ENCODE measurements at regions not wholly inside any gene's neighbourhood (a gene's known extent, or its start where the extent isn't known, plus 50 kb on each side); places are given as distances from the start of the nearest gene placed in this dataset.

DNA sequence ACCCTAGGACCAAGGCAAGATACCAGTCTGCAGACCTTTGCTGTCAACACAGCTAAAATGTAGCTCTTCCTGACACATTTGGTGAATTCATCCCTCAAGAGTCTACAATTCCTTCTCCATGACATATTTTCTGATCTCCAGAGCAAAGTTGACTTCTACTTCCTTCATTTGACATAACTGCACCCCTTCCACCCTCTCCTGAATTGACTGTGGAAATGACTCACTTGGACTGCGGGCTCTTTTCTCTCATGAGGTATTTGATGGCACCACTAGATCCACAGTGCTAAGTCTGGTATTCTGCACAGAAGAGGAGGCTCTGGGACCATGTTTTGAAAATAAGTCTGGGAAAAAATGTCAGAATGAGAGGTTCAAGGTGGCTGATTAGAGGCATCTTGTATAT lies 338.4 kb upstream of the TRPC7 start:
- intact Hi-C loops (cut with micrococcal nuclease): no loop called here
- DNase-seq: no peak
- no peaks in the 10 kb centered on the region for H3K4me1 Mint-ChIP-seq (ENCODE audit: low read depth)
- no peak overlapping the region for H3K27ac Mint-ChIP-seq
- no peaks in the 10 kb centered on the region for H3K36me3 Mint-ChIP-seq (ENCODE audit: low read depth)
- no peaks in the 10 kb centered on the region for H3K9me3 Mint-ChIP-seq
- H3K27me3 Mint-ChIP-seq (ENCODE audit: low read depth): peaks cover 4% of the 10 kb centered on the region
- CTCF ChIA-PET: no interaction called here
- H3K4me3 Mint-ChIP-seq: no peak overlapping the region

DNA sequence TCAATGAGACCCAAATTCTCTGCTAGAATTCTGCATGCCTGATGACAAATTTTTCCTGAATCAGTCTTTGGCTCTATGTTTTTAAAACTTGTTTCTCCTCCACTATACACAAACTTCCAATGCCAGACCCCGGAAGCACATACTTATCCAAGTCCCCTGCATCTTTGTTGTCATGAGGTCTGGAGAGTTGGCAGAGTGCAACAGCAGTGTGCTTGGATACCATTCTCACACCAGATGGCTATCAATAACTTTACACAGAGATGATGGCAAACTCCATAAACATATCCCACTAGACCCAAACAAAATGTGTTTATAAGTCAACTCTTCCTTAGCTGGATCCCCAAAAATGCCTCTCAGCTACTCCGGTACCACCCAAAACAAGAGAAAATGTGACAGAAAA lies 337.7 kb upstream of the TRPC7 start:
- Mint-ChIP-seq H3K27me3 (ENCODE audit: low read depth) (peaks cover 4% of the 10 kb centered on the region), H3K27ac (no peak overlapping the region), H3K9me3 (no peaks in the 10 kb centered on the region), H3K36me3 (ENCODE audit: low read depth) (no peaks in the 10 kb centered on the region), H3K4me1 (ENCODE audit: low read depth) (no peaks in the 10 kb centered on the region), H3K4me3 (no peak overlapping the region)
- intact Hi-C loops (cut with micrococcal nuclease): no loop called here
- DNase-seq: no peak
- CTCF ChIA-PET: no interaction called here

DNA sequence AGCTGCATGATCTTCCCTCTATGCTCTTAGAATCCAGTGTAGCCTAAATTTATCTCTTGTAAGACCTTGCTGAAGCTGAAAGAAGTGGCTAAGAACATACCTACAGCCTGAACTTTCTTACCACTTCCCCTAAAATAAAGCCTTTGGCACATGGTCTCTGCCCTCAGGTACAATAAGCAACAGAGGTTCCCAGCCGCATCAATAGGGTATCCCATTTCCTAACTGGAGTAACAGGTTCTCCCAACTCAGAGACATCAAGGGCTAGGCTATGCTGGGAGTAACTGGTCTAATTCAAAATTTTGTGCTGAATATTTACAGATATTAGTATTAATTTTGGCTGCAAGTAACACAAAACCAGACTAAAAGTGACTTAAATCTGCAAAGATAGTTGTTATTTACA lies 335.8 kb upstream of the TRPC7 start:
- Mint-ChIP-seq H3K9me3 (no peaks in the 10 kb centered on the region), H3K27ac (no peak overlapping the region), H3K4me3 (no peak overlapping the region), H3K27me3 (ENCODE audit: low read depth) (peaks cover 4% of the 10 kb centered on the region), H3K4me1 (ENCODE audit: low read depth) (no peaks in the 10 kb centered on the region), H3K36me3 (ENCODE audit: low read depth) (no peaks in the 10 kb centered on the region)
- CTCF ChIA-PET: no interaction called here
- no peak for DNase-seq
- intact Hi-C loops (cut with micrococcal nuclease): no loop called here

DNA sequence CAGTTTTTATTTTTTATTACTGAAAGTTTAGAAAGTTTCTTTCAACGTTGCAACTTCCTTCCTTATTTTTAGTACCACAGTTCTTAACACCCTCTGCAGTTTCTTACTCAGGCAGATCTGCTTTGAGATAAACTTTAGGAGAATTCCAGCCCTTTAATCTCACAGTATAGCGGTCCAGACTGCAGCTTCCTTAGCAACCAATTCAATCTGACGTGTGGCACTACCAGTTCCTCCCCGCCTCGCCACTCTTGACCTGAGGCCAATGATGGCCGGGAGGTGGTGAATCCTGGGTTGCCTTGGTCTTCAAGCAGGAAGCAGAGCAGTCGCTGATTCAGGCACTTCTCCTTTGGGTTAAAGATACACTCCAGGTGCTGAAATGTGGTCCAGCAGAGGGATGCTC lies 334.3 kb upstream of the TRPC7 start:
- Mint-ChIP-seq H3K4me3 (no peak overlapping the region), H3K27me3 (ENCODE audit: low read depth) (peaks cover 4% of the 10 kb centered on the region), H3K9me3 (no peaks in the 10 kb centered on the region), H3K36me3 (ENCODE audit: low read depth) (no peaks in the 10 kb centered on the region), H3K27ac (no peak overlapping the region), H3K4me1 (ENCODE audit: low read depth) (no peaks in the 10 kb centered on the region)
- DNase-seq: no peak
- intact Hi-C loops (cut with micrococcal nuclease): no loop called here
- CTCF ChIA-PET: no interaction called here

DNA sequence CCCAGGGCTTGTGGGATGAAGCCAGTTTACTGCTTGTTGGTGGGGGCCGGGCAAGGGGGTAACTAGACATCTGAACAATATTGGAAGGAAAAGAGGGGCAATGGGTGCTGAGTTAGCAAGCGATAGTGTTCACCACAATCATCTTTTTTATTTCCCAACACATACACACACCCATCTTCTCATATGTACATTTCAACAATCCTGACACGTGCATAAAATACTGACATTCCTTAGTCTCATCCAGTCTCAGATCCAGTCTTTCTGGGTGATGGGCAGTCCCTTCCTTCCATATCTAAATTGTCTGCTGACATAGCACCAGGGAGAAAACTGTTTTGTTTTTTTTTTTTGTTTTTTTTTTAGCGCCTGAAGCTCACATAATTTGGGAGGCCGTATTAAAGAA lies 333.6 kb upstream of the TRPC7 start:
- no peaks in the 10 kb centered on the region for H3K36me3 Mint-ChIP-seq (ENCODE audit: low read depth)
- no peaks in the 10 kb centered on the region for H3K4me1 Mint-ChIP-seq (ENCODE audit: low read depth)
- peaks cover 4% of the 10 kb centered on the region for H3K27me3 Mint-ChIP-seq (ENCODE audit: low read depth)
- DNase-seq: no peak
- no peaks in the 10 kb centered on the region for H3K9me3 Mint-ChIP-seq
- H3K4me3 Mint-ChIP-seq: no peak overlapping the region
- H3K27ac Mint-ChIP-seq: no peak overlapping the region
- intact Hi-C loops (cut with micrococcal nuclease): no loop called here
- CTCF ChIA-PET: no interaction called here

DNA sequence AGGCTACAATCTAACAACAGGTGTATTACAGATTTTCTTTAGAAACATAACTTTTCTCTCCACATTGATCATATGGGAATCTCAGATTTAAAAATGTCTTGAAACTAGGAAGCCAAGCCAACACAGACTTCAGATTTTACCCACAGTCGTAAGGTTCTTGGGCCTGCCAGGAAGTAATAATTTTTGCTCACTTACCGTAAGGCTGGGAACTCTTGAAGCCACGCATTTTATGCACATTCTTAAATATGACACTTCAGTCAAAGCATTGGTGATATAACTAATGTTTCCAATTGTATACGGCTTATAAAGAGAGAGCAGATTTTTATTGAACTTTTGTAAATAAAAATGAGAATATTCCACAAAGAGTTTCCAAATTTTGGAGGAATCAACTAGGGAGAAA lies 328.9 kb upstream of the TRPC7 start:
- Mint-ChIP-seq H3K9me3 (peaks cover 9% of the 10 kb centered on the region), H3K4me1 (ENCODE audit: low read depth) (no peaks in the 10 kb centered on the region), H3K36me3 (ENCODE audit: low read depth) (no peaks in the 10 kb centered on the region), H3K27me3 (ENCODE audit: low read depth) (peaks cover 4% of the 10 kb centered on the region), H3K27ac (no peak overlapping the region), H3K4me3 (no peak overlapping the region)
- intact Hi-C loops (cut with micrococcal nuclease): no loop called here
- CTCF ChIA-PET: no interaction called here
- DNase-seq: no peak

DNA sequence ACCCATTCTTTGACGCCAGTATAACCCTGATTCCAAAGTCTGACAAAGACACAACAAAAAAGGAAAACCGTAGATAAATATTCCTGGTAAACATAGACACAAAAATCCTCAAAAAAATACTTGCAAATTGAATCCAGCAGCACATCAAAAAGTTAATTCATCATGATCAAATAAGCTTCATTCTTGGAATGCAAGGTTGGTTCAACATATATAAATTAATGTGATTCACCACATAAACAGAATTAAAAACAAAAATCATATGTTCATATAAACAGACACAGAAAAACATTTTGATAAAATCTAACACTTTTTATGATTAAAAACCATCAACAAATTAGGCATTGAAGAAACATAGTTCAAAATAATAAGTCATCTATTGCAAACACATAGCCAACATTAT lies 324.2 kb upstream of the TRPC7 start:
- peaks cover 31% of the 10 kb centered on the region for H3K9me3 Mint-ChIP-seq
- DNase-seq: no peak
- H3K4me1 Mint-ChIP-seq (ENCODE audit: low read depth): no peaks in the 10 kb centered on the region
- no peaks in the 10 kb centered on the region for H3K27me3 Mint-ChIP-seq (ENCODE audit: low read depth)
- H3K27ac Mint-ChIP-seq: no peak overlapping the region
- CTCF ChIA-PET: no interaction called here
- peaks cover 3% of the 10 kb centered on the region for H3K36me3 Mint-ChIP-seq (ENCODE audit: low read depth)
- H3K4me3 Mint-ChIP-seq: no peak overlapping the region
- intact Hi-C loops (cut with micrococcal nuclease): no loop called here

DNA sequence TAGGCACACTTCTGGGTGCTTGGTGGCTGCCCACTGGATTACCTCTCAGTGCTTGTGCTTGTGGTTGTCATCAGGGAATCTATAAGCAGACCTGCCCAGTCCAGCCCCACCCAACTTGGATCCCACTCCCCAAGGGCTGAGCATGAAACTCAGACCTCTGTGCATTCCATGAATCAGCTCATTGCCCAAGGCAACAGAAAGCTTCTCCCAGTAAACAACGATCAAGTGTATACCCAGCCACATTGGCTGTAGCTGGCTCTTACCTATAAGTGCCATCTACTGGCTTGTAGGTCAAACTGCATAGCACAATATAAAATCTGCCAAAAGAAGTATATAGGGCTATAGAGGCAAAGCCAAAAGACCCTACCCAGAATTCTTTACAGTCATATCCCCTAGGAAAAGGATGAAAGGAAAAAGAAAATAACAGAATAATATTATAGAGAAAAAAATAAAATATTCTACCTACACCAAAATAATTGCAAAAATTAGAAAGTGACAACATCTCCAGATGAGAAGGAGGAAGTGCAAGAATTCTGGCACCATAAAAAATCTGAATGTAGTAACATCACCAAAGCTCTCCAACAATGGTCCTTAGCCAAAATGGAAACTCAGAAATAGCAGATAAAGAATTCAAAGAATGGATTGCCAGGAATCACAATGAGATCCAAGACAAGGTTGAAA lies 321.0 kb upstream of the TRPC7 start:
- H3K9me3 Mint-ChIP-seq: peaks cover 36% of the 10 kb centered on the region
- CTCF ChIA-PET: no interaction called here

DNA sequence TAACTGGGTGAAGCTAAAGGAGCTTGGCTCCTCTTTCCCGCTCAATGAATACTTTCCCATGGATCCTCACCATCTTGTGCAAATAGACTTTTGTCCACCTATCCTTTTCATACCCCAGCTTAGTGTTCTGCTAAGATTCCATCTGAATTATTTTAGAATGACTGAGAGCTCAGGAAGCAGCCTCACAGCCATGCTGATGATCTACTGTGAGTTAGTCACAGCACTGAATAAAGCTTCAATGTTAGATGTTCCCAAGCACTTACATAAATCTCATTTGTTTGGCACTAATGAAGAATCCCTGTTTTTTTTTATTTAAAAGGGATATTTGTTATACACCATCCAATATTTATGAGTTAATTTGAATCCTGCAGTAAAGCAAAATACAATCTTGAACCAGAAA lies 317.6 kb upstream of the TRPC7 start:
- no peaks in the 10 kb centered on the region for H3K4me1 Mint-ChIP-seq (ENCODE audit: low read depth)
- CTCF ChIA-PET: no interaction called here
- DNase-seq: no peak
- H3K36me3 Mint-ChIP-seq (ENCODE audit: low read depth): peaks cover 2% of the 10 kb centered on the region
- no peak overlapping the region for H3K27ac Mint-ChIP-seq
- peaks cover 24% of the 10 kb centered on the region for H3K9me3 Mint-ChIP-seq
- H3K27me3 Mint-ChIP-seq (ENCODE audit: low read depth): no peaks in the 10 kb centered on the region
- no peak overlapping the region for H3K4me3 Mint-ChIP-seq
- intact Hi-C loops (cut with micrococcal nuclease): no loop called here

More for the DNA sequence above, 321.0 kb upstream of the TRPC7 start:
- Mint-ChIP-seq H3K27me3 (ENCODE audit: low read depth) (no peaks in the 10 kb centered on the region), H3K4me3 (no peak overlapping the region), H3K36me3 (ENCODE audit: low read depth) (peaks cover 3% of the 10 kb centered on the region), H3K4me1 (ENCODE audit: low read depth) (no peaks in the 10 kb centered on the region), H3K27ac (no peak overlapping the region)
- DNase-seq: no peak
- intact Hi-C loops (cut with micrococcal nuclease): no loop called here

DNA sequence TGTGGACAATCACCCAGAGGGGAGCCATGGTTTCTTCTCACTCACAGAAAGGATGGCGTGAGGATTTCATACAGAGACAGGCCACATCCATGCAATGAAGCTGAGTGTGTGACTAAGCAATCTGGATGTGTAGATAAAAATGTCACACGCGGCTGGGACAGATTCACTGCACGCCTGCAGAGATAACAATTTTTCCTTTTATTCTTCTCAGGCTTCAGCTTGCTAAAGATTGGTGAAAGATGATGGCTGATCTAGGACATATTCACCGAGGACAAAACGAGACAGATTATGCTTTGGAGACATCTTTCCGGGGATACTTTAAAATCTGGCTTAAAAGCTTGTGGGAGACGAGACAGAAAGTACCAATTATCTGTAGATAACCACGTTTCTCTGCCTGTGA lies 313.9 kb upstream of the TRPC7 start:
- Mint-ChIP-seq H3K27ac (no peak overlapping the region), H3K9me3 (peaks cover 8% of the 10 kb centered on the region), H3K36me3 (ENCODE audit: low read depth) (no peaks in the 10 kb centered on the region), H3K4me1 (ENCODE audit: low read depth) (no peaks in the 10 kb centered on the region), H3K4me3 (no peak overlapping the region), H3K27me3 (ENCODE audit: low read depth) (no peaks in the 10 kb centered on the region)
- intact Hi-C loops (cut with micrococcal nuclease): no loop called here
- no peak for DNase-seq
- CTCF ChIA-PET: no interaction called here

DNA sequence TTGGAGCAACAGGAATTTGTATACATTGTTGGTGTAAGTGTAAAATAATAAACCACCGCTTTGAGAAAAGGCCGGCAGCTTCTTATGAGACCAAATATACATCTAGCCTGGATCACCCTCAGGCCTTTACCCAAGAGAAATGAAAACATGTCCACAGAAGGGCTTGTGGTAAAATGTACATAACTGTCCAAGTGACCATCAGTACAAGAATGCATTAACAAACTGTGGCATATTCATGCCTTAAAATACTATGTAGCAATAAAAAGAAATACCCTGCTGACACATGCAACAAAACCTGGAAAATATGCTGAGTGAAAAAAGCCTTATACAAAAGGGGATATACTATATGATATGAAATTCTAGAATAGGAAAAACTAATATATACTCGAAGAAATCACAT lies 311.9 kb upstream of the TRPC7 start:
- Mint-ChIP-seq H3K27me3 (ENCODE audit: low read depth) (no peaks in the 10 kb centered on the region), H3K36me3 (ENCODE audit: low read depth) (no peaks in the 10 kb centered on the region), H3K9me3 (peaks cover 8% of the 10 kb centered on the region), H3K27ac (no peak overlapping the region), H3K4me1 (ENCODE audit: low read depth) (no peaks in the 10 kb centered on the region), H3K4me3 (no peak overlapping the region)
- intact Hi-C loops (cut with micrococcal nuclease): no loop called here
- CTCF ChIA-PET: no interaction called here
- DNase-seq: no peak

DNA sequence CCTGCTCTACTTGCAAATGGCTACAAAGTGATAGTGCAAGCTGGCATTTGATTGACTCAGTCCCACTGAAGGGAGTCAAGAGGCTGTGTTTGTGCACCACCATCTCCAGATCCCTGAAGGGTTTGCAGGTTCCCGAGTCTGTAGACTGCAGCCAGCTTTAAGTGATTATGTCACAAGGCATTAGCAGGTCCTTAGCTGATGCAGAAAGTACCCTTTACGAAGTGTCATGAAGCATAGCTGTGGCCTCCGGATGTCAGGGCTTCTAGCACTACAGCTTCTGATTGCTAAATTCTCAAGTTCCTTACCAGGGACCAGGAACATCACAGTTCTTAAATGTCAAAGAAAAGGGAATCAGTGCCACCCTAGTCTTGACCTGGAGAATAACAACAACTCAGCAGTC lies 311.3 kb upstream of the TRPC7 start:
- peaks cover 7% of the 10 kb centered on the region for H3K9me3 Mint-ChIP-seq
- DNase-seq: no peak
- H3K4me1 Mint-ChIP-seq (ENCODE audit: low read depth): no peaks in the 10 kb centered on the region
- H3K4me3 Mint-ChIP-seq: no peak overlapping the region
- CTCF ChIA-PET: no interaction called here
- intact Hi-C loops (cut with micrococcal nuclease): no loop called here
- no peak overlapping the region for H3K27ac Mint-ChIP-seq
- no peaks in the 10 kb centered on the region for H3K36me3 Mint-ChIP-seq (ENCODE audit: low read depth)
- H3K27me3 Mint-ChIP-seq (ENCODE audit: low read depth): no peaks in the 10 kb centered on the region

DNA sequence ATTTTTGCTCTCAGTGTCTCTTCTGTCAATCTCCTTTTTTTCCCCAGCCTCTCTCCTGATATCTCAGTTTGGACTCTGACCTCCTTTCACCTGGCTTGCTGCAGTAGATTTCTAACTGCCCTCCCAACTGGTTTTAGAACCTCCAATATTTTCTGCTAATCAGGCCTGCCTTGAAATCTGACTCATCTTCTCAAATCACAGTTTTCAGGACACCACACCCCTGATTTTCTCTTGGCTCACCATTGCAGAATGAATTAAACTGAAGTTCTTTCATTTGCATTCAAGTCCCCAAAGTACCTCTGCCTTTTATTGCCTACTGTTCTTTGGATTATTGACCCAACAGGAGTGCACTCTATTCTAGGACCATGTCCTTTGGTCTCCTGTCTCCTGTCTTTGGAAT lies 310.4 kb upstream of the TRPC7 start:
- H3K9me3 Mint-ChIP-seq: peaks cover 5% of the 10 kb centered on the region
- H3K27me3 Mint-ChIP-seq (ENCODE audit: low read depth): no peaks in the 10 kb centered on the region
- no peaks in the 10 kb centered on the region for H3K4me1 Mint-ChIP-seq (ENCODE audit: low read depth)
- CTCF ChIA-PET: no interaction called here
- no peak for DNase-seq
- no peak overlapping the region for H3K4me3 Mint-ChIP-seq
- intact Hi-C loops (cut with micrococcal nuclease): no loop called here
- no peaks in the 10 kb centered on the region for H3K36me3 Mint-ChIP-seq (ENCODE audit: low read depth)
- no peak overlapping the region for H3K27ac Mint-ChIP-seq

DNA sequence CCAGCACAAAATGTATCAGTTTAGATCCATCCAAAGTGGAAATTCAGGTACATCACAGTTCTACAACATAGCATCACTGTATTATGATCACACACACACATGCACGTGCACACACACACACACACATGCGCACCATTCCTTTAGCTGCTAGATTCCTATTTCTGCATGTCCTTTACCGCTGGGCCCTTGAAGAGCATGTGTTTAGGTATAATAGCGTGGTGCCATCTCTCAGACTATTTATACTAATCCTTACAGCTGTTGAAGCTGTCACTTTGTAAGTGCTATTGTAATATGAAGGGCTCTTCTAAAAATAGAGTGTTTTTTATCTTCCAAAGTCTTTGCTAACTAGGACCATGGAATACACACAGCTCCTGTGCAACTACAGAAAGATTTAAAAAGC lies 308.8 kb upstream of the TRPC7 start:
- no peak for DNase-seq
- Mint-ChIP-seq H3K4me1 (ENCODE audit: low read depth) (no peaks in the 10 kb centered on the region), H3K9me3 (peaks cover 3% of the 10 kb centered on the region), H3K27ac (no peak overlapping the region), H3K36me3 (ENCODE audit: low read depth) (no peaks in the 10 kb centered on the region), H3K4me3 (no peak overlapping the region), H3K27me3 (ENCODE audit: low read depth) (no peaks in the 10 kb centered on the region)
- intact Hi-C loops (cut with micrococcal nuclease): no loop called here
- CTCF ChIA-PET: interaction anchor here (1.1 kb wide), 1 partner anchor 10 kb away, joined by 3 read pairs; no protein-coding TSS in a partner anchor

All from activated naive CD4-positive, alpha-beta T cell treated with anti-CD3 and anti-CD28 coated beads for 36 hours (primary cell).